Choroid plexus epithelial cell (primary cell): ENCODE measurements at regions not wholly inside any gene's neighbourhood (a gene's known extent, or its start where the extent isn't known, plus 50 kb on each side); places are given as distances from the start of the nearest gene placed in this dataset.

Experiments
- DNase-seq: peaks from one replicate; pipeline ENCODE4 v3.0.0-alpha.2; 2010; ENCODE audit warnings: low read depth
- H3K4me3 ChIP-seq: 2 replicates; pipeline ENCODE4 v1.5.1; 2011; ENCODE audit warnings: low read depth, mild to moderate bottlenecking, control low read depth, low read length, moderate library complexity
- TF ChIP-seq, protein P1 (sequence below): conservative IDR thresholded peaks from 2 replicates; pipeline ENCODE4 v1.5.1; 2011; ENCODE audit warnings: low read depth, mild to moderate bottlenecking, control low read depth, inconsistent platforms, low read length, moderate library complexity

DNA sequence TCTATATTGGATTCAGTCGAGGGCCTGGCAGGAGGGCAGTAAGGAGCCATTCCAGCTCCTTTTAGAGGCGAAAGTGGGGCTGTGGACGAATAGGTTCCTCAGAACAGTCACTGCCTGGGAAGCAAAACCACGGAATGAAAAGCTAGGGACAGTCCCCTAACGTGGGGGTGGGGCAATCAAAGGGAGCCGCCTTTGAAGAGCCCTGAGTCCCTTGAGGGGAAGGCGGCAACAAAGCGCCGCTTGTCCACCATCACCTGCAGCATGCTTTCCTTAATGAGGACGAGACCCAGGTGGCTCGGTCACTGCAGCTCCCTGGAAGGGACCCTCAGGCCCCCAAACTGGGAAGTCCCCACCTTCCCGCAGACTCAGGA is 184.7 kb downstream of the ETS2 start:
- TF ChIP-seq, protein P1, sequence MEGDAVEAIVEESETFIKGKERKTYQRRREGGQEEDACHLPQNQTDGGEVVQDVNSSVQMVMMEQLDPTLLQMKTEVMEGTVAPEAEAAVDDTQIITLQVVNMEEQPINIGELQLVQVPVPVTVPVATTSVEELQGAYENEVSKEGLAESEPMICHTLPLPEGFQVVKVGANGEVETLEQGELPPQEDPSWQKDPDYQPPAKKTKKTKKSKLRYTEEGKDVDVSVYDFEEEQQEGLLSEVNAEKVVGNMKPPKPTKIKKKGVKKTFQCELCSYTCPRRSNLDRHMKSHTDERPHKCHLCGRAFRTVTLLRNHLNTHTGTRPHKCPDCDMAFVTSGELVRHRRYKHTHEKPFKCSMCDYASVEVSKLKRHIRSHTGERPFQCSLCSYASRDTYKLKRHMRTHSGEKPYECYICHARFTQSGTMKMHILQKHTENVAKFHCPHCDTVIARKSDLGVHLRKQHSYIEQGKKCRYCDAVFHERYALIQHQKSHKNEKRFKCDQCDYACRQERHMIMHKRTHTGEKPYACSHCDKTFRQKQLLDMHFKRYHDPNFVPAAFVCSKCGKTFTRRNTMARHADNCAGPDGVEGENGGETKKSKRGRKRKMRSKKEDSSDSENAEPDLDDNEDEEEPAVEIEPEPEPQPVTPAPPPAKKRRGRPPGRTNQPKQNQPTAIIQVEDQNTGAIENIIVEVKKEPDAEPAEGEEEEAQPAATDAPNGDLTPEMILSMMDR: no peak
- no peak overlapping the region for H3K4me3 ChIP-seq
- no peak for DNase-seq

DNA sequence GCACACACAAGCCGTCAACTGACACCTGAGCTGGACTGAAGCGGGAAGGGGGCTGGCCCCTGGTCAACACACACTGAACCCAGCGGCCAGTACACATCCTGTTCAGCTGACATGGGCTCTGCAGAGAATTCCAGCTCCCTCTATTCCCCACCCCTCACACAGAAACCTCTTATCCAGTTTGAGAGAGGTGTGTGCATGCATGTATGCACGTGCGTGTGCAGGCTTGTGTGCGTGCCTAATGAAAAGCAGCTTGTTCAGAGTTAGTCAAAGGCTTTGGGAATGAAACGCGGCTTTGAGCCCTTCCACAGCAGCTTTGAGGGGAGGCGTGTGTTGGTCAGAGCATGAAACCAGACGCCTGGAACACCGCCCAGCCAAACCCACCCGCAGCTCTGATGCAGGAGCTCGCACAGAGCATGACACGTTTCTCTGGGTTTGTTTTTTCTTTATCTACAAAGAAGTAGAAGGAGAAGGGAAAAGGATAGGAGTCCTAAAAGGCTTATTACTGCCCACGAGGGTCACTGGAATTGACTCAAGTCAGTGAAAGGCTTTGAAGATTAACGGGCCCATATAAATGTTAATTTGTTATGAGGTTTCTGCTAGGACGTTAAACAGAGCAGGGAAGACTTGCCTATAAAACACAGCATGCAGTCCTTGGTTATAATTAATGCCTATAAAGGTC is 184.2 kb downstream of the ETS2 start:
- TF ChIP-seq, protein P1: no peak
- DNase-seq: peak; percentile 91
- H3K4me3 ChIP-seq: no peak overlapping the region

DNA sequence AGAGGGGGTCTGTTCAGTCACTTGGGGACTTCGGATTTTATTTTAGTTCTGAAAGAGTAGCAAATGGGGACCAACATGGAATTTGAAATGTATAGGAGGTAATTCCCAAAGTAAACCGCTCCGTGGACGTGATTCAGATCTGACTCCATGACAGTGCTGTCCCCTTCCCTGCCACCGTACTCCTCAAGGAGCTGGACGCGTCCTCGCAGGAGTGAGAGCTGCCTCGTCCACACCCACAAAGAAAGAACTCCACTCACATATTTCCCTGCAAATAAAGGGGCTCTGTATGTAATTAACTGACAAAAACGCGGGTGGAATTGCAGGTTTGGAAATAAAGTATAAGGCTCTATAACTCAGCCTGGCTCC is 183.6 kb downstream of the ETS2 start:
- DNase-seq: no peak
- no peak overlapping the region for H3K4me3 ChIP-seq
- TF ChIP-seq, protein P1: no peak

DNA sequence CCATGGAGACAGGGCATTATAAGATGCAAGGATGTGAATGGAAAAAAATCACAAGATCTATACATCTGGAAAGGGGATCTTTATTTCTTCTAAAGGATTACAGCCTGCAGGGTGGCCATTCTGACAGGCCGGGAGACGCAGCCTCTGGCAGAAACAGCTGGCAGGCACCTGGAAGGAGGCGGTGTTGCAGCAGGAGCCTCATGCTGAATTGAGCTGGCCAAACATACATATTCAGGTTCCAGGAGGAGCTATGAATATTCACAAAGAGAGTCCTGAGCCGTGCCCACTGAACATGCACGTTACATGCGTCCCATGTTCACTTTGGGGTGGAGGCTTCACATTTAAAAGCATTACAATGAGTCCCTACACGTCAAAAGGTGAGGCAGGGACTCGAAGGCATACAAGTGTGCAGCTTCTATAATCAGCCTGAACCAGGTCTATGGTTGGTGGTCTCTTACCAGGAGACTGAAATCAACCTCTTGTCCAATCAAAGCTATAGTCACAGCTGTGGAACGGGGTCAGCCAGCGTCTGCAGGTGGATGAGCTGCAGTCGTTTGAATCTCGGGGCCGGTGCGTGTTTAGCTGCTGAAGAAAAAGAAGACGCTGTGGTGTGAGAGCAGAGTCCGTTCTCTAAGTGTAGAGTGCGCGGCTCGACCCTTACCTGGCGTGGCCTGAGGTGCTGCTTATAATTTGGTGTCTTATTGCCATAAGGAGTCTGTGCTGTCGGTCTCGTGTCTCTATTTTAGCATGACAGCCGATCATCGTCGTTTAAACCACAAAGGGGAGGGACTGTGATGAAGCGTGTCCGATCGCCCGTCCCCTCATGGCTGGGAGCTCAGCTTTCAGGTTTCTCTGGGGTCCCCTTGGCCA is 183.0 kb downstream of the ETS2 start:
- TF ChIP-seq, protein P1: no peak
- no peak overlapping the region for H3K4me3 ChIP-seq
- no peak for DNase-seq

DNA sequence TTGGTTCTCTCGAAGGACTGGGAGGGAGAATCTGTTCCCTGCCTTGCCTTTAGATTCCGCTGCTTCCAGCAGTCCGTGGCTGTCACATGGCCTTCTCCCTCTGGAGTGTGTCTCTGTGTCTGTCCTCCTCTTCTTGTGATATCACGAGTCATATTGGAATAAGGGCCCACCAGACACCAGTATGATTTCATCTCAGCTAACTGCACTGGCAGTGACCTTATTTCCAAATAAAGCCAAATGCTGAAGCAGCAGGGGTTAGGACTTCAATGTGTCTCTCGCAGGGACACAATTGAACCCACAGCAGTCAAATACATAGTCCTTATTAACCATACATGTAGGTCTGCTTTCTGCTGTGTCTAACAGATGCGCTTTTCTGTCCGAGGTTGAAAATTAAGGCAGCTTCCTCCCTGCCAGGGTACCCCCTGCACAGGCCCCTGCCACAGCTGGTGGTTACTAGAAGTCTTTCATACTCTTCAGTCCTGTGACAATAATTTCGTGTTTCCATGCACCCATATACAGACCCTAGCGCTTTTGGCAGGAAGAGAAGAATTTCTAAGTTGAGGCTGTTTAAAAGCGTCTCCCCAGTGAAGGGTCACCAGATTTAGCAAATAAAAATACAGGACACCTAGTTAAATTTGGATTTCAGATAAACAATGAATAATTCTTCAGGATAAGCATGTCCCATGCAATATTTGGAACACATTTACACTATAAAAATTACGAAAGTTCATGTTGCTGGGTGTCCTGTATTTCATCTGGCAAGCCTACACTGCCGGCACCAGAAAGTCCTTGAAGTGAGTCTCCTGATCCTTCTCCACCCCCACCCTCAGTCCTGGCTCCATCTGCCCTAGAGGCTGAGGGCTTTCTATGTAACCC is 182.1 kb downstream of the ETS2 start:
- TF ChIP-seq, protein P1: no peak
- no peak overlapping the region for H3K4me3 ChIP-seq
- DNase-seq: no peak

DNA sequence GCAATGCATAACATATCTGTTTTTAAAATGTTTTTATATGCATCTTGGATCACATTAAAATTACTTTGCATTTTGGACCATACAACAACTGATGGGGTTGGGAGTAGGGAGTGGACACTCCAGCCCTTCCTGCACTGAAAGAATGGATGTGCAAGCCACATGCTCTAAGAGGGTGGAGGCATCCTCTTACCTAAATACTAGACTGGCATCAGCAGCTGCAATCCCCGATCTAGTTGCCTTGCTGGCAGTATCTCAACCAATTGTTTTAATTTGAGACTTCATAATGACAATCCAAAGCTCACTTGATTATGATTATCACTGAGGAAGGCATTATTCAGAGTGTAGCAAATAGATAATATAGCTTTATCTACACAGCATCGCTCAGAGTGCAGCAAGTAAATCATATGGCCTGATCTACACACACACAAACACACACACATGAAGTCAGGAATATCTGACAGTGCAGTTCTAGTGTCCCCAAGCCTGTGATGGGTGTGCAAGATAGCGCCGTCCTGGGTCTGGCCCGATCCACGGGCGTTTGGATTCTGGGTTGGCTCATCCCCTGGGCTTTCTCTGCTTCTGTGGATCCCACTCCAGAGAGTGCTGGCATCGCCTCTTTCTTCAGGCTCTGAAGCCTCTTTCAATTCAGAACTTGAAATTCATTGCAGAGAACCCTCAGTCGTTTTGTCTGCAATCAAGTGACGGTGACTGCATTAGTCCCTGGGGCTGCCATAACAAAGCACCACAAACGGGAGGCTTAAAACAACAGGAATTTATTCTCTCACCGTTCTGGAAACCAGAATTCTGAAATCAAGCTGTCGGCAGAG is 181.3 kb downstream of the ETS2 start:
- DNase-seq: no peak

More for the DNA sequence above, 181.3 kb downstream of the ETS2 start:
- no peak overlapping the region for H3K4me3 ChIP-seq
- TF ChIP-seq, protein P1: no peak
